ENCODE measurements at regions not wholly inside any gene's neighbourhood (a gene's known extent, or its start where the extent isn't known, plus 50 kb on each side); places are given as distances from the start of the nearest gene placed in this dataset.

DNA sequence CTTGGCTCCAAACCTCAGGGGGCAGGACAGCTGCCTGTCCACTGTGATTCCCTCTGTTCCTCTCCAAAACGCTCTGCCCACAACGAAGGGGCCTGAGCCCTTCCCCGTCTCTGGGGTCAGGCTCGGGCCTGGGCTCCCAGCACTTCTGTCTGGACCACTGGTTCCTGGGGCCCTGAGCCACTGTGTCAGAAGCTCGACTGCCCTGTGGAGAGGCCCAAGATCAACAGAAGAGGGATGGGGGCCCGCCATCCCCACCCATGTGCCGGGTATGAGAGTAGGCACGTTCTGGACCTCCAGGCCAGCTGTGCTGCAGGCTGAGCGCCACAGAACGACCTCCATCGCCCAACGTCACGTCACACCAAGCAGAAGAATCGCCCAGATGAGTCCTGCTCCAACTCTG, 119.9 kb upstream of the HS6ST1 start:
- TF ChIP-seq, protein P1, sequence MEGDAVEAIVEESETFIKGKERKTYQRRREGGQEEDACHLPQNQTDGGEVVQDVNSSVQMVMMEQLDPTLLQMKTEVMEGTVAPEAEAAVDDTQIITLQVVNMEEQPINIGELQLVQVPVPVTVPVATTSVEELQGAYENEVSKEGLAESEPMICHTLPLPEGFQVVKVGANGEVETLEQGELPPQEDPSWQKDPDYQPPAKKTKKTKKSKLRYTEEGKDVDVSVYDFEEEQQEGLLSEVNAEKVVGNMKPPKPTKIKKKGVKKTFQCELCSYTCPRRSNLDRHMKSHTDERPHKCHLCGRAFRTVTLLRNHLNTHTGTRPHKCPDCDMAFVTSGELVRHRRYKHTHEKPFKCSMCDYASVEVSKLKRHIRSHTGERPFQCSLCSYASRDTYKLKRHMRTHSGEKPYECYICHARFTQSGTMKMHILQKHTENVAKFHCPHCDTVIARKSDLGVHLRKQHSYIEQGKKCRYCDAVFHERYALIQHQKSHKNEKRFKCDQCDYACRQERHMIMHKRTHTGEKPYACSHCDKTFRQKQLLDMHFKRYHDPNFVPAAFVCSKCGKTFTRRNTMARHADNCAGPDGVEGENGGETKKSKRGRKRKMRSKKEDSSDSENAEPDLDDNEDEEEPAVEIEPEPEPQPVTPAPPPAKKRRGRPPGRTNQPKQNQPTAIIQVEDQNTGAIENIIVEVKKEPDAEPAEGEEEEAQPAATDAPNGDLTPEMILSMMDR (IDR thresholded peaks at IDR 0.05), result no peak
- TF ChIP-seq POLR2A (IDR thresholded peaks at IDR 0.05), result no peak

Data from ovary (tissue), 3 donors.